Hepatocyte (in vitro differentiated cells): ENCODE measurements at regions not wholly inside any gene's neighbourhood (a gene's known extent, or its start where the extent isn't known, plus 50 kb on each side); places are given as distances from the start of the nearest gene placed in this dataset.

Experiments used
- DNase-seq: peaks from one replicate; pipeline ENCODE4 v3.0.0-alpha.2; 2016; ENCODE audit warnings: low spot score
- H2AFZ ChIP-seq: fragments of 200-600 bp; sonication (generic); 2 replicates; pipeline ENCODE4 v1.6.0; 2016; ENCODE audit warnings: antibody characterized with exemption, mild to moderate bottlenecking
- H3K27ac ChIP-seq: fragments of 200-600 bp; sonication (generic); 2 replicates; pipeline ENCODE4 v1.5.1; 2016; ENCODE audit warnings: mild to moderate bottlenecking
- H3K27me3 ChIP-seq: fragments of 200-600 bp; sonication (generic); 2 replicates; pipeline ENCODE4 v1.6.1; 2016
- H3K36me3 ChIP-seq: fragments of 200-600 bp; sonication (generic); replicated peaks from 2 replicates; pipeline ENCODE4 v1.5.1; 2016; ENCODE audit warnings: low read depth; ENCODE audit not compliant: insufficient read depth
- H3K4me1 ChIP-seq: fragments of 200-600 bp; sonication (generic); 2 replicates; pipeline ENCODE4 v1.5.1; 2016; ENCODE audit warnings: mild to moderate bottlenecking, moderate library complexity; ENCODE audit not compliant: insufficient read depth
- H3K4me2 ChIP-seq: fragments of 200-600 bp; sonication (generic); 2 replicates; pipeline ENCODE4 v1.6.0; 2016
- H3K4me3 ChIP-seq: fragments of 200-600 bp; sonication (generic); 2 replicates; pipeline ENCODE4 v1.5.1; 2016; ENCODE audit warnings: mild to moderate bottlenecking
- H3K79me2 ChIP-seq: fragments of 200-600 bp; sonication (generic); 2 replicates; pipeline ENCODE4 v1.6.0; 2017; ENCODE audit warnings: mild to moderate bottlenecking
- H3K9me2 ChIP-seq: fragments of 200-600 bp; sonication (generic); replicated peaks from 2 replicates; pipeline ENCODE4 v1.6.0; 2017; ENCODE audit warnings: mild to moderate bottlenecking; ENCODE audit not compliant: insufficient read depth
- H3K9me3 ChIP-seq: fragments of 200-600 bp; sonication (generic); 2 replicates; pipeline ENCODE4 v1.5.1; 2016; ENCODE audit warnings: low read depth, mild to moderate bottlenecking
- H4K20me1 ChIP-seq: fragments of 200-600 bp; sonication (generic); 2 replicates; pipeline ENCODE4 v1.6.0; 2016; ENCODE audit warnings: mild to moderate bottlenecking; ENCODE audit not compliant: insufficient read depth, poor library complexity, severe bottlenecking
- EZH2 ChIP-seq: fragments of 200-600 bp; sonication (generic); IDR thresholded peaks from 2 replicates; pipeline ENCODE4 v1.6.1; 2016; ENCODE audit warnings: antibody characterized with exemption, mild to moderate bottlenecking, borderline replicate concordance
- EZH2phosphoT487 ChIP-seq: fragments of 200-600 bp; sonication (generic); IDR thresholded peaks from one replicate; pipeline ENCODE4 v1.6.1; 2018; ENCODE audit warnings: antibody characterized with exemption, mild to moderate bottlenecking, low read depth, moderate library complexity; ENCODE audit not compliant: unreplicated experiment, severe bottlenecking
- WGBS: methylation state at CpG from one replicate; pipeline ENCODE4 v1.1.6; 2016; ENCODE audit warnings: low lambda C conversion rate; ENCODE audit errors: missing lambda C conversion rate; 5-methylcytosine and 5-hydroxymethylcytosine counted together
- TF ChIP-seq, protein P1 (sequence below): fragments of 200-600 bp; sonication (generic); IDR thresholded peaks from 2 replicates; pipeline ENCODE4 v1.5.1; 2016; ENCODE audit warnings: antibody characterized with exemption, mild to moderate bottlenecking; ENCODE audit not compliant: poor library complexity

DNA sequence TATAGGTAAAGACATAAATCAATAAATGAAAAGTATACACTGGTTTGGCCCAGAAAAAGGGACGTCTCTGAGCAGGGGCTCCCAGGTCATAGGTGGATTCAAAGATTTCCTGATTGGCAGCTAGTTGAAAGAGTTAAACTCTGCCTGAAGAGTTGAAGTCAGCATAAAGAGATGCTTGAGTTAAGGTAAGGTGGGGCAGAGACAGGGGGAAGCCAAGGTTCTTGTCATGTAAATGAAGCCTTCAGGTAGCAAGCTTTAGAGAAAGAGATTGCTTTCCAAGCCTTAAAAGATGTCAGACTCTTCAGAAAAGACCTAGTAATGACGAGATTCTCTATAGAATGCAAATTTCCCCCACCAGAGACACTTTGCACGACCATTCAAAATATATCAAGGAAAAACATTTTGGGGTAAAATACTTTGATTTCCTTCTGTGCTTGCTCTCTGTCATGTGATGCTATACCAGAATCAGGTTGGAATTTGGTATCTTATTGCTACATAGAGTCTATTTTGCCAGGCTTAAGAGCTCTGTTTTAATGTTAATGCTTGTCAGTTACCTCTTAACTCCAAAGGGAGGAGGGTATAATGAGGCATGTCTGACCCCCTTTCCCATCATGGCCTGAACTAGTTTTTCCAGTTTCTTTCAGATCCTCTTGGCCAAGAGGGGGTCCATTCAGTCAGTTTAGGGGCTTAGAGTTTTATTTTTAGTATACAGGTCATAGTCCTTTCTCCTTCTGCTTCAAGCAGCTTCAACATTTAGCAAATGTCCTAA lies 429.6 kb downstream of the ADRA2A start:
- Histone ChIP-seq H3K79me2 (no peaks in the 10 kb centered on the region), H3K27me3 (no peaks in the 10 kb centered on the region), H4K20me1 (no peaks in the 10 kb centered on the region), H3K36me3 (no peaks in the 10 kb centered on the region), H3K27ac (no peak overlapping the region), H3K9me3 (no peaks in the 10 kb centered on the region), H3K4me3 (no peak overlapping the region), H3K4me2 (no peak overlapping the region), H3K4me1 (no peaks in the 10 kb centered on the region), H3K9me2 (no peaks in the 10 kb centered on the region), H2AFZ (no peak overlapping the region)
- TF ChIP-seq, protein P1, sequence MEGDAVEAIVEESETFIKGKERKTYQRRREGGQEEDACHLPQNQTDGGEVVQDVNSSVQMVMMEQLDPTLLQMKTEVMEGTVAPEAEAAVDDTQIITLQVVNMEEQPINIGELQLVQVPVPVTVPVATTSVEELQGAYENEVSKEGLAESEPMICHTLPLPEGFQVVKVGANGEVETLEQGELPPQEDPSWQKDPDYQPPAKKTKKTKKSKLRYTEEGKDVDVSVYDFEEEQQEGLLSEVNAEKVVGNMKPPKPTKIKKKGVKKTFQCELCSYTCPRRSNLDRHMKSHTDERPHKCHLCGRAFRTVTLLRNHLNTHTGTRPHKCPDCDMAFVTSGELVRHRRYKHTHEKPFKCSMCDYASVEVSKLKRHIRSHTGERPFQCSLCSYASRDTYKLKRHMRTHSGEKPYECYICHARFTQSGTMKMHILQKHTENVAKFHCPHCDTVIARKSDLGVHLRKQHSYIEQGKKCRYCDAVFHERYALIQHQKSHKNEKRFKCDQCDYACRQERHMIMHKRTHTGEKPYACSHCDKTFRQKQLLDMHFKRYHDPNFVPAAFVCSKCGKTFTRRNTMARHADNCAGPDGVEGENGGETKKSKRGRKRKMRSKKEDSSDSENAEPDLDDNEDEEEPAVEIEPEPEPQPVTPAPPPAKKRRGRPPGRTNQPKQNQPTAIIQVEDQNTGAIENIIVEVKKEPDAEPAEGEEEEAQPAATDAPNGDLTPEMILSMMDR: no peak
- no peak for TF ChIP-seq EZH2
- TF ChIP-seq EZH2phosphoT487: no peak
- WGBS: 37% methylated on average over 3 of the region's 3 CpGs
- no peak for DNase-seq

DNA sequence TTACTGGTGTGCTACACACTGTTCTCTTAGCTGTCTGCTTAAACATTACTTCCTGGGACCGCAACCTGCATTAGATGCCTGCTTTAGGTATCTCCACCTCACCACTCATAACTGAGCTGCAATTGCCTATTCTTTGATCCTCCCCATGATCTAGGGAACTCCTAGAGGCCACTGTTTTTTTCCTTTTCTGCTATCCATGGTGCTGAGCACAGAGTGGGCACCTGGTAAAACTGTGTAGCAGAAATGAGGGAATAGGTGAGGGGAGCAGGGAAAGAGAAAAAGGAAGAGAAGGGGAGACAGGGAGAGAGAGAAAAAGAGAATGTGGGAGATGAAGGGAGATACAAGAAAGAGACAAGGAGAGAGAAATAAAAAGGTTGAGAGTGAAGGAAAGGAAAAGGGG lies 434.9 kb downstream of the ADRA2A start:
- Histone ChIP-seq H3K27ac (no peak overlapping the region), H3K9me3 (no peaks in the 10 kb centered on the region), H3K4me3 (no peak overlapping the region), H3K79me2 (no peaks in the 10 kb centered on the region), H3K9me2 (no peaks in the 10 kb centered on the region), H3K4me2 (no peak overlapping the region), H2AFZ (no peak overlapping the region), H3K4me1 (no peaks in the 10 kb centered on the region), H3K36me3 (no peaks in the 10 kb centered on the region), H4K20me1 (no peaks in the 10 kb centered on the region), H3K27me3 (no peaks in the 10 kb centered on the region)
- TF ChIP-seq EZH2 (no peak), EZH2phosphoT487 (no peak)
- TF ChIP-seq, protein P1: no peak
- 95% methylated on average over 1 of the region's 1 CpG for WGBS
- peak; percentile 14 for DNase-seq

DNA sequence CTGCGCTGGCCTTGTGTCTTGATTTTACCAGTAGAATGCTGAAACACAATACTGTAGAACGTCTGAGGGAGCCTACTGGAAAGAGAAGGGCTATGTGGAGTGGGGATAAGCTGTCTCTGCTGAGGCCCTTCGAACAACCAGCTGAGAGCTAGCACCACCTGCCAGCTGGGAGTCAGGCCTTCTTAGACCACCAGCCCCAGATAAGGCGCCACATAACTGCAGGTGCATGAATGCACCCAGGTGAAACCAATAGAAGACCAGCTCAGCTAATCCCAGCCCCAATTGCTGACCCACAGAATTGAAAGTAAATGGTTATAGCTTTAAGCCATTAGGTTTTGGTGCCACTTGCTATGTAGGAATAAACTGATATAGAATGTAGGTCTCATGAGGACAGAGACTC lies 438.4 kb downstream of the ADRA2A start:
- no peaks in the 10 kb centered on the region for H3K36me3 ChIP-seq
- no peaks in the 10 kb centered on the region for H4K20me1 ChIP-seq
- H3K4me3 ChIP-seq: no peak overlapping the region
- TF ChIP-seq EZH2: no peak
- no peak for TF ChIP-seq EZH2phosphoT487
- H3K4me2 ChIP-seq: no peak overlapping the region
- DNase-seq: no peak
- no peaks in the 10 kb centered on the region for H3K9me3 ChIP-seq
- no peaks in the 10 kb centered on the region for H3K27me3 ChIP-seq
- H3K4me1 ChIP-seq: no peaks in the 10 kb centered on the region
- no peaks in the 10 kb centered on the region for H3K79me2 ChIP-seq
- no peak overlapping the region for H2AFZ ChIP-seq
- no peak overlapping the region for H3K27ac ChIP-seq
- no peaks in the 10 kb centered on the region for H3K9me2 ChIP-seq
- 87% methylated on average over 4 of the region's 4 CpGs for WGBS

DNA sequence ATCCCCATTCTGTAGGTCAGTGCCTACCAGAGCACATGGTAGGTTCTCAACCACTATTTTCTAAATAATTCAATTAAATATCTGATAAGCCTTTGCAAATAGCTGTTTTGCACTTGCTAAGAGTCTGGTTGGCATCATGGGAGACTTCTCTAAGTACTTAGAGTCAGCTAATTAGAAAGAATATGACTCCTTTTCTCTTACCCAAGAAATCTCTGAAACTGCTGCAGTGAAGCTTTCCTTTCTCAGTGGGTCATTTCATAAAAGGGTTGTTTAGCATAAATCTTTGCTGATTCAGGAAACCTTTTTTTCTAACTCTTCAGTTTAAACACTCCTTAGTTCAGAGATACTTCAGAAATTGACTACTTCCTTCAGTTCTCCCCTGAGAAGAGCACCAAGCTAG lies 438.9 kb downstream of the ADRA2A start:
- Histone ChIP-seq H3K4me3 (no peak overlapping the region), H2AFZ (no peak overlapping the region), H3K9me2 (no peaks in the 10 kb centered on the region), H3K4me1 (no peaks in the 10 kb centered on the region), H3K9me3 (no peaks in the 10 kb centered on the region), H3K36me3 (no peaks in the 10 kb centered on the region), H4K20me1 (no peaks in the 10 kb centered on the region), H3K4me2 (no peak overlapping the region), H3K27me3 (no peaks in the 10 kb centered on the region), H3K27ac (no peak overlapping the region), H3K79me2 (no peaks in the 10 kb centered on the region)
- DNase-seq: no peak
- no peak for TF ChIP-seq EZH2
